ENCODE measurements at regions not wholly inside any gene's neighbourhood (a gene's known extent, or its start where the extent isn't known, plus 50 kb on each side); places are given as distances from the start of the nearest gene placed in this dataset.

GRCh38 chr6:143586557-143586956, 75.0 kb upstream of the FUCA2 start:
- no peak for TF ChIP-seq EZH2 (IDR thresholded peaks at IDR 0.05)
- TF ChIP-seq, protein P1, sequence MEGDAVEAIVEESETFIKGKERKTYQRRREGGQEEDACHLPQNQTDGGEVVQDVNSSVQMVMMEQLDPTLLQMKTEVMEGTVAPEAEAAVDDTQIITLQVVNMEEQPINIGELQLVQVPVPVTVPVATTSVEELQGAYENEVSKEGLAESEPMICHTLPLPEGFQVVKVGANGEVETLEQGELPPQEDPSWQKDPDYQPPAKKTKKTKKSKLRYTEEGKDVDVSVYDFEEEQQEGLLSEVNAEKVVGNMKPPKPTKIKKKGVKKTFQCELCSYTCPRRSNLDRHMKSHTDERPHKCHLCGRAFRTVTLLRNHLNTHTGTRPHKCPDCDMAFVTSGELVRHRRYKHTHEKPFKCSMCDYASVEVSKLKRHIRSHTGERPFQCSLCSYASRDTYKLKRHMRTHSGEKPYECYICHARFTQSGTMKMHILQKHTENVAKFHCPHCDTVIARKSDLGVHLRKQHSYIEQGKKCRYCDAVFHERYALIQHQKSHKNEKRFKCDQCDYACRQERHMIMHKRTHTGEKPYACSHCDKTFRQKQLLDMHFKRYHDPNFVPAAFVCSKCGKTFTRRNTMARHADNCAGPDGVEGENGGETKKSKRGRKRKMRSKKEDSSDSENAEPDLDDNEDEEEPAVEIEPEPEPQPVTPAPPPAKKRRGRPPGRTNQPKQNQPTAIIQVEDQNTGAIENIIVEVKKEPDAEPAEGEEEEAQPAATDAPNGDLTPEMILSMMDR (IDR thresholded peaks at IDR 0.05) = no peak
